Retinal pigment epithelial cell (primary cell): ENCODE measurements at regions not wholly inside any gene's neighbourhood (a gene's known extent, or its start where the extent isn't known, plus 50 kb on each side); places are given as distances from the start of the nearest gene placed in this dataset.
A peak's percentile ranks its signal among the peaks of the same experiment; 100 is the strongest.

ENCODE experiments used
- DNase-seq: peaks from one replicate; pipeline ENCODE4 v3.0.0-alpha.2; 2010; ENCODE audit warnings: low read depth
- H3K4me3 ChIP-seq: 2 replicates; pipeline ENCODE4 v1.5.1; 2011; ENCODE audit warnings: mild to moderate bottlenecking, low read length, control low read depth, moderate library complexity
- TF ChIP-seq, protein P1 (sequence below): conservative IDR thresholded peaks from 2 replicates; pipeline ENCODE4 v1.5.1; 2011; ENCODE audit warnings: low read depth, low read length, control low read depth, inconsistent platforms

DNA sequence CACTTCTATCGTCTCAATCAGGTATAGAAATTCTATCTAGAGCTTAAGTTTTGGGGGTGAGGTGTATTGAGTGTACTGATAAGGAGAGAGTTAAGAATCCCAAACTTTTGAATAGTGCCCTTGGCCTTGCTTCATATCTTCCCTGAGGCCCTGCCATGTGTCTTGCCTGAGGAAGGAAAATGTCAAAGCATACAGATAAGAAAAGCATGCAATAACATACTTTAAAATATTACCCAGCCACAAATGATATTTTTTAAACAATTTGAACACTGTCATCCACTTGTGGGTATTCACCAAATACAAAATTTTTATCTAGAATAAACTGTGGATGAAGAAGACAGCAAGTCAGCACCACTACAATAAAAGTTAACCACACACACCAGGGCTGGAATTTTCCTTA is 631.0 kb upstream of the ALCAM start:
- TF ChIP-seq, protein P1, sequence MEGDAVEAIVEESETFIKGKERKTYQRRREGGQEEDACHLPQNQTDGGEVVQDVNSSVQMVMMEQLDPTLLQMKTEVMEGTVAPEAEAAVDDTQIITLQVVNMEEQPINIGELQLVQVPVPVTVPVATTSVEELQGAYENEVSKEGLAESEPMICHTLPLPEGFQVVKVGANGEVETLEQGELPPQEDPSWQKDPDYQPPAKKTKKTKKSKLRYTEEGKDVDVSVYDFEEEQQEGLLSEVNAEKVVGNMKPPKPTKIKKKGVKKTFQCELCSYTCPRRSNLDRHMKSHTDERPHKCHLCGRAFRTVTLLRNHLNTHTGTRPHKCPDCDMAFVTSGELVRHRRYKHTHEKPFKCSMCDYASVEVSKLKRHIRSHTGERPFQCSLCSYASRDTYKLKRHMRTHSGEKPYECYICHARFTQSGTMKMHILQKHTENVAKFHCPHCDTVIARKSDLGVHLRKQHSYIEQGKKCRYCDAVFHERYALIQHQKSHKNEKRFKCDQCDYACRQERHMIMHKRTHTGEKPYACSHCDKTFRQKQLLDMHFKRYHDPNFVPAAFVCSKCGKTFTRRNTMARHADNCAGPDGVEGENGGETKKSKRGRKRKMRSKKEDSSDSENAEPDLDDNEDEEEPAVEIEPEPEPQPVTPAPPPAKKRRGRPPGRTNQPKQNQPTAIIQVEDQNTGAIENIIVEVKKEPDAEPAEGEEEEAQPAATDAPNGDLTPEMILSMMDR: no peak
- H3K4me3 ChIP-seq: no peak overlapping the region
- no peak for DNase-seq

DNA sequence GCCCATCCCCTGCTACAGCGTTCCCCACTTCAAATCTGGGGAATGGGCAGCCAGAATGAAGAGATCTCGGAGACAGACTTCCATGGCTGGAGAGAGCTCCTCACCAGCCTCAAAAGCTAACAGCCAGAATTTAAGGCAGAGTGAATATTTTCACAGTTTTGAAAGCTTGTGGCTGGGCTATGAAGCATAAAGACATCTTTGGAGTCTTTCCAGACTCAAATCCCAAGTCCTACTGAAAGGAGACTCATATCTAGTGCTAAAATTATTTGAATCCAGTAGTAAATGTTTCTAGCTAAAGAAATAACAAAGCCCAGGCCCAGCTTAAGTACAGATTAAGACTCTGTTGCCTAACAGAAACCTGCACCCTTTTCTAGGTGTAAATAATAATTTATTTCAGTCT is 628.4 kb upstream of the ALCAM start:
- no peak overlapping the region for H3K4me3 ChIP-seq
- TF ChIP-seq, protein P1: no peak
- peak; percentile 11 for DNase-seq

DNA sequence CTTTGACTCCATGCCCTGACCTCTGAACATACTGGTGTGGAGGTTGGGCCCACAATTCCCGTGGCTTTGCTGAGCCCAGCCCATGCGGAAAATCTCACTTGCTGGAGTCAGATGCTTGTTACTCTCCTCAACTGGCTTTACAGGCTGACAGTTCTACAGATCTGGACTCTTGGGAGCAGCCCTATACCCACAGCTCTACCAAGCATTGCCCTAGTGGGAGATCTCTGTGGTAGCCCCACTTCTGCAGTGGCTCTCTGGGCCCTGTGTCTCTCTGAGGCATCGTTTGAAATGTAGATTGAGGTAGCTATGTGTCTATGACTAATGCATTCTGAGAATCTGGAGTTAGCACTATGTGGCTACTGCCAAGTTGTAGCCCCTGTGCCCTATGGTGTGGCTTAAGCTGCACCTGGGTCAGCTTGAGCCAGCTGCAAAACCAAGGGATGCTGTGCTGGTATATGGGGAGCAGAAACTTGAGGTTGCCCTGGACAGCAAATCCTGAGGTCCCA is 625.8 kb upstream of the ALCAM start:
- TF ChIP-seq, protein P1: no peak
- no peak for DNase-seq
- H3K4me3 ChIP-seq: no peak overlapping the region

DNA sequence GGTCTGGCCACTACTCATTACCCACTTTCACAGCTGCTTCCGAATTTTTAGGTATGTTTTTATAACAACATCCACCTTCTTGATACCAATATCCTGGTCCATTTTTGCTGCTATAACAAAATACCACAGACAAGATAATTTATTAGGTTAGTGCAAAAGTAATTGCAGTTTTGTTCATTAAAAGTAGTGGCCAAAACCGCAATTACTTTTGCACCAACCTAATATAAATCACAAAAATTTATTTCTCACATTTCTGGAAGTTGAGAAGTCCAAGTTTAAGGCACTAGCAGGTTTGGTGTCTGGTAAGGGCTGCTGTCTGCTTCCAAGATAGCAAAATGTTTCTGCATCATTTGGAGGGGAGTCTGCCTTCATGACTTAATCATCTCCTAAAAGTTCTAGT is 624.7 kb upstream of the ALCAM start:
- TF ChIP-seq, protein P1: no peak
- no peak for DNase-seq
- no peak overlapping the region for H3K4me3 ChIP-seq

DNA sequence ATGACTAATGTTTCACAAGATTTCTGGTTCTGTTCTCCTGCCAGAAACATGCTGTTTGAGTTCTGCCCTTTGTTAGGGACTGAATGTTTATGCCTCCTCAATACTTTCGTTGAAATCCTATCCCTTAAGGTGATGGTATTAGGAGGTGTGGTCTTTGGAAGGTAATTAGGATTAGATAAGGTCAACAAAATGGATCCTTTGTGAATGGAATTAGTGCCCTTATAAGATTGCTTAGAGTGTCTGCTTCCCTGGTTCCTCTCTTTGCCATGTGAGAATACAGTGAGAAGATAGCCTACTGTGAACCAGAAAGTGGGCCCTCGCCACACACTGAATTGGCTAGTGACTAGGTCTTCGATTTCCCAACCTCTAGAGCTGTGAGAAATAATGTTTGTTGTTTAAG is 621.4 kb upstream of the ALCAM start:
- TF ChIP-seq, protein P1: no peak
- no peak for DNase-seq
- H3K4me3 ChIP-seq: no peak overlapping the region

DNA sequence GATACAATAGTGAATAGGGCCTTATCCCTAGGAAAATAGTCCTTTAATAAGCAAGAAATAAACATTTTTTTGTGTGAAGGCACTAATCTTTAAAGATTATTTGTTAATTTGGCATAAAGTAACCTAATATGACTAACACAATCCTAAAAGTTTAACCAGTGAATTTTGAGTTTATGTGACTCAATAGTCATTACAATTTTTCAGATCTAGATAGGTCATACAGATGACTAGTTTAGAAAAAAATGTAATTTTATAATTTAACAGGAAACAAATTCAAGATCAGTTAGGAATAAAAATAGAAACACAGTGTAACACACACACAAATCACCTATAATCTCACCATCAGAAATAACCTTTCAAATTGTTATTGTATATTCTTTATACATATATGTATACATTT is 620.7 kb upstream of the ALCAM start:
- no peak for DNase-seq
- TF ChIP-seq, protein P1: no peak
- H3K4me3 ChIP-seq: no peak overlapping the region

DNA sequence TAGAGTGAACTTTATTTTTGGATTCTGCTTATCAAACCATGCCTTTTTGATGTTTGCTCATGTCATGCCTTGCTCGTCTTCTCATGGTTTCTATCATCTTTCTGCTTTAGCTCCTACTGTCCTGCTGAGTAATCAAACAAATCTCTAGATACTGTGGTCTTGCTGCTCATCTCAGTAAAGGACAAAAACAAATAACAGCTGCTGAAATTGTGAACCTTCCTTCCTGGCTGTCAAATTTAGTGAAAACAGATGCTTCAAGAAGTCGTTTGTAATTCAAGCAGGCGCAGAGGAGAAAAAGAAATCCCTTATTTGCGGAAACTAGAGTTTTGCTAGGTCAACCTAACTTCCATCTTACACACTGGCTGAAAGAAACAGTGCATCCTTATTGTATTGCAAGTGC is 616.1 kb upstream of the ALCAM start:
- no peak overlapping the region for H3K4me3 ChIP-seq
- TF ChIP-seq, protein P1: no peak
- no peak for DNase-seq
